Esophagus mucosa (tissue), 1 donor: ENCODE measurements at regions not wholly inside any gene's neighbourhood (a gene's known extent, or its start where the extent isn't known, plus 50 kb on each side); places are given as distances from the start of the nearest gene placed in this dataset.

ENCODE experiments used
- ATAC-seq: fragments of 200-7000 bp; cut with Tn5 transposase; one replicate; pipeline ENCODE4 v1.9.1; 2020
- donor health status: DM: yes; HTN: yes; CAD: no.

DNA sequence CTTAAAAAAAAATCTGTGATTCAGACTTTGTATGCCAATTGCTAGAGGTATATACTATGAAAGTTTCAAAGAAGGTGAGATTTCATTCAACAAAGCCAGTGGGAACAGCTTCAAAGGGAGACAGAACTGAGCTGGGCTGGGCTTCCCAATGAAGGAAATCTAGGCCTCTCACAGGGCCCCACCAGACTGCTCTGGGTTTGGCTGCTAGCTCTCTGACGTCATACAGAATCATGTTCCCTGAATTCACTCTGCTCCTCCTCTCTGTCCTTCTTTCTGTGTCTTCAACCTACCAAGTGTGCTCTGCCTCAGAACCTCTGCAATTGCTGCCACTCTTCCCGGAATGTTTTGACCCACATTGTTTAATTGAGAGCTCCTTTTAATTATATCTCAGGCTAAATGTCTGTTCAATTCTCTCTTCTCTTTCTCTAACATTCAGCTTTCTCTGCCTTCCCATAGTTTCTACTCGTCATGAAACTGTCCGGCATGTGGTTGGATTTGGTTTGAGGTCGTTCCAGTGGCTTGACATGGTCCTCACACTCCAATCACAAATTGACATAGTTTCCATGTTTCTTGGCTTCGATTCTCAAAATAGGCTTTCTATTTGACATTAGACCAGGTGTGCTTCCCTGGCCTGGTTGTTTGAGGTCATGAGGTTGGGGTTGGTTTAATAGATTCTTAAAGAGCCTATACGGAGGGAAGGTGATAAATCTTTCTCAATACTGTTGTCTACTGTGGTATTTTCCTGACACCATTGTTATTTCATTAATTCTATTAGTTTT, 282.1 kb upstream of the EMCN start:
- no peak for ATAC-seq

DNA sequence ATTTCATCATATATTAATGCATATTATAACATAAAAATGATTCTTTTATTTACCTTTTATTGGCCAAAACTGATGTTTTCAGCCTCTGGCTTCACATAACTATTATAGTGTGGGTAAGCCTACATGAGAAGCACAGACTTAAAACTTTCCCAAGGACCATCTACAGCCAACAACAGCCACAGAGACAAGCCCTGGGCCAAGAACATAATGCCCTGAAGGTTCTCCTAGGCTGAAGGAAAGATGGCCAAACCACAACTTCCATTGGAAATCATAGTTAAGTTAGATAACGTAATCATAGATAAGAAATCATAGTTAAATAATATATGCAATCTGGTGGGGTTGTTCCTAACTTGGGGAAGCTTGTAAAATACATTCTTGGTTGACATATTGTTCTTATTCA, 280.0 kb upstream of the EMCN start:
- no peak for ATAC-seq

DNA sequence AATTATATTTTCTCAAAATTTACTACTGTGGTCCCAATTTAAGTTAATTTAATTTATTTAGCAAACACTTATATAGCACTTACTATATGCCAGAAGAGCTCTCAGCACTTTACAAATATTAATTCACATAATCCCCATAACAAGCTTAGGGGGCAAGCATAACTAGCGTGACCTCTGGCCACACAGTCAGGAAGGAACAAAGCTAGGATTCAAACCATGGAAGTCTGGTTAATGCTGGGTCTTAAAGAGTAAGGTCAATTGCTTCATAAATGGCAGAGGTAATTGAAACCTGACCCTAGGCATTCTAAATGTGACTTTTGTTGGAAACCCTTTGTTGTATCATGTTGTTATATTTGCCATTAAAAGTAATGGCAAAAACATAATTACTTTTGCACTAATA, 279.5 kb upstream of the EMCN start:
- ATAC-seq, result no peak

DNA sequence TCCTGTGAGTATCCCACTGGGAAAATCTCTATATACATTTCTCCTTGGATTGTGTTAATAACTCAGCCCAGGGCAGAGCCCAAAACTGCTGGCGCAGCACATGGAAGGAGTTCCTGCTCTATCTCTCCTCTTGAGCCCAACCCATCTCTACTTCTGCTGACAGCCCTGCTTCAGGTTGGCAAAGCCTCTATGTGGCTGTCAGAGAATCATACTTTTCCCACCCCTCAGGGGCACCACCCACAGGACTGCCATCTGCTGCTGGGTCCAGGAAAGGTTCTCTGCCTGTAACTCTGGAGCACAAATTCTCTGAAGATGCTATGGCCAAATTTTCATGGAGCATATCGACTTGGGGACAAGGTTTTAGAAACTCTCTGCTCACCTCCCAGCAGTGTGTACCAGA, 278.5 kb upstream of the EMCN start:
- no peak for ATAC-seq

DNA sequence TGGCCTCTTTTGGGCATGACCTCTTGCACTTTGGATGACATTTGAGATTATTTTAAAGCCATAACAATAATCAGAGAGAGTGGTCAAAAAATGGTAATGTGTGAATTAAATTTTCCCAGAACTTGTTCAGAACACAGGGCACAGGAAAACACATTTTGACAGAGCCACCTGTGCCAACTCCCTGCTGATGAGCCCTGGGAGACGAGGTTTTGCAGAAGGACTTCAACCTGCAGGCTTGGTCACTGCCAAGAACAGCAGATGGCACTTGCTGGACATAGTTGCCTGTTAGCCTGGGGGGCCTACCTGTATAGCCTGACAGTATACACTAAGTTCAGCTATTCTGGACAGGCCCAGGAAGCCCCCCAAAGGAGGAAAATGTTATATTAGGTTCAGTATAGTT, 277.8 kb upstream of the EMCN start:
- no peak for ATAC-seq

DNA sequence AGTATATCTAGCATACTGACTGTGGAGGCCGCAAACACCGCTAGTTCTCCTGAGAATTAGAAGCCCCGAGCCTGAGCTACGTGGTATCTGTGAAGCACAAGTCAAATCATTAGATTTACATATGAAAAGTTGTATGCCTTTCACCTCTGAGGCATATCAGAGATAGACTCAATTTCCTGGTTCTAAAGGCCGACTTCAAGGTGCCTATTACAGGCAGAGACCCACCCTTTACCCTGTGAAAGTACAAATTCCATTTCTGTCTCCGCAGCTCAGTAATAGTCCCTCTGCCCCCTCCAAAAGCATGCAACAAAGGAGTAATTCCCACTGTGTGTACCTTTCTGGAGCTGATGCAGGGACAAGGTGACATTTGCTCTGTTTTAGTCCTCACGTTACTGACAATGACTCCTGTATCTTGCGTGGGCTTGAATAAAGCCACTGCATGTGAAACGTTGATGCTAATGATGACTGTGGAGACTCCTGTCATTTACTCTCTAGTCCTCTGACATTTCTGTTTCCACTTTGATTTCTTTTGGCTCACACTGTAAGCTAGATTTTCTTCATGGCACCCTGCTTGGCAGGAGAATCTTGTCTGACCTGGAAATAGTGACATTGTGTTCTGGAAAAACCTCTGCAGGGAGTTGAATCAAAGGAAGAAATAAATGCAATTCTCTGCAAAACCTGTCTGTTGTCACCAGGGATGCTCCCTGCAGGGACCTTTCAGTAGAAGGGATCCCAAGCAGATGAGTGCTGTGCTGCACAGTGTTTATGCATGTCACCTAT, 273.2 kb upstream of the EMCN start:
- ATAC-seq, result no peak

DNA sequence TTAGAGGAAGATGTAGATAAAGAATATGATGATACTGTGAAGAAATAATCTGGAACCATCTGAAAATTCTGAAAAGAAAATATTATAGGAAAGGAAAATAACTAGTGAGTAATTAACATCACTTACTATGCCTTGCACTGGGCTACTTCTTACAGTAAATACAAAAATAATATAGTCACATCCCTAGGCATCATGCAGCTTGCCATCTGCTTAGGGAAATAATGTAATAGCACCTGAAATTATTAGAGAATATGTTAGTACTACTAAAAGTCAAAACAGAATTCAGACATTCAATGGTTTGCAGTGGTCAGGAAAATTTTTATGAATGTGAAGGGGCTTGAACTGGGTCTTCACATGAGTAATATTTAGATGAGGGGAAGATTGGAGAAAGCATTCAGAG, 272.2 kb upstream of the EMCN start:
- ATAC-seq, result no peak

DNA sequence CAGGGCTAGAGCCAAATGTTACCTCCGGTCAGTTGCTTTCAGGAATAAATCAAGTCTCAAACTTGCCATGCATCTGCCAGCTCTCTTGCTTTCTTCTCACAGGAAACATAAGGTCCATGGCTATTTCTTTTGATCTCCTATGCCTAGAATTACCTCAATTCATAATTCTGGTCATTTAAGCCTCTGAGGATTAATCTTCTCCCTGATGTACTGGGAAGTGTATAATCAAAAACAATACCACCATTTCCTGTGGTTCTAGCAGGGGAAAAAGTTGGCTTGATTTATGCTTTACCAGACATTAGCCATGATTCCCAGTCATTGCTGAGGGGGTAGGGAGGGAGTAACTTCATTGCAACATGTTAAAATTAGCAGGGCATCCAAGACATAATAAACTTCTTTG, 268.7 kb upstream of the EMCN start:
- ATAC-seq, result peak; percentile 26

DNA sequence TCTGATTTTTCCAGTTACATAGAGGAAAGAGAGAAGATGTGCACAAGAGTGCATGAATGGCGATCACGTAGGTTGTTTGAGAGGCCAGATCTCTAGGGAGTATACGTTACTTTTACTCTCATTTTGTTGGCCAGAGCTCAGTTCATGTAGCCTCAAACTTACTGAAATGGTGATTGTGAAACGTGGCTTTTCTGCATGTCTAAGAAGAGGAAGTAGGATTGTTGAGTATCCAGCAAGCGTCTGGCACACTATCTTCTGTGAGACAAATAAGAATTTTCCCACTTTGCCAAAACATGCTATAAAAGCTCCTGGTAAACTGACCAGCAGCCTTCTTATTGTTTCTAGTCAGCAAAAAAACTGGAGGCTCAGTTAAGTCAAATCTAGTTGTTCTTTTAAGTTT, 264.5 kb upstream of the EMCN start:
- ATAC-seq, result no peak

DNA sequence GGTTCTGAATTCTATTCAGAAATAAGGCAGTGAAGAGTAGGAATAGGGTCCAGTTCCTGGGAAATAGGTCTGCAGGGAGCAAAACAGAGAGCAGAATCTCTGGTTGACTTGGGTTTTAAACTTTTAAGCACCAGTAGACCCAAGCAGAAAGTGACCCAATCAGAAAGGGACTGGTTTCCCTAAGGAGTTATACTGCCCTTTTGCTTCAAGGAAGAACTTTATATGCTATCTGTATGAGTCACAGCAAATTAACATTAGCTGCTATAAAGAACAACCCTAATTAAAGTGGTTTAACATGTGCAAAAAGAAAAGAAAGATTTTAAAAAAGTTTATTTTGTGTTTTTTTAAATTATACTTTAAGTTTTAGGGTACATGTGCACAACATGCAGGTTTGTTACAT, 263.6 kb upstream of the EMCN start:
- ATAC-seq, result no peak

DNA sequence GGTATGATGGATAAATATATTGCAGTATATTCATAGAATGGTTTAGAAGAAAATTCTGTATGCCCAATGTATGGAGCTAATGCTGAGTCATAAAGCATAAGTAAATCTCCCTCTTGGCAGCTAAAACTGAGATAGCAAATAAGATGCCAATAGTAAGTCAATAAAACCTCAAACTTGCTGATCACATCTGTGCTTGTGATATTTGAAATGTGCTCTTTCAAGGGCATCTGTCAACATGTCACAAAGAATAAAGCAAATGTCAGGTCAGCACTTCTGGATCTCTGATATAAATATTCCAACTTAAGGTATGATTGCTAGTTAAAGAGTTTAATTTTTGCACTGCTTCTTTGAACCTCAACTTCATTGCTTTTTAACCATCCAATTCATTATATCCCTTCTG, 262.3 kb upstream of the EMCN start:
- ATAC-seq, result no peak

DNA sequence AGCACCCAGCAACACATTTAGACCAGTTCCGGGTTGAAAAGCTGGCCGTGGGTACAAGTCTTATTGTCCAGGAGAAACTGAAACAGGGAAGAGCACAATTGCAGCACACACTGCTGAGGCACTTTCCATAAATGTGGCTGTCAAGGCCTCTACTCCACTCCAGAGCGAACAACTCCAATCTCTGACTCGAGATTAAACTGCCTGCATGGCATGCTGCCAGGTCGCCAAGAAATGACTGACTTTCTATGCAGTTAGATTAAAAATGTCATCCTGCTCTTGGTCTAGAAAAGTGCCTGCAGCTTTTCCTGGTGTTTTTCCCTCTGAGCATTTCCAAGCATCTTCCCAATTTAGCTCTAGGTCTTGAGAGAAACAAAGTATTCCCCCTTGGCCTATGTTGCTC, 260.6 kb upstream of the EMCN start:
- no peak for ATAC-seq

DNA sequence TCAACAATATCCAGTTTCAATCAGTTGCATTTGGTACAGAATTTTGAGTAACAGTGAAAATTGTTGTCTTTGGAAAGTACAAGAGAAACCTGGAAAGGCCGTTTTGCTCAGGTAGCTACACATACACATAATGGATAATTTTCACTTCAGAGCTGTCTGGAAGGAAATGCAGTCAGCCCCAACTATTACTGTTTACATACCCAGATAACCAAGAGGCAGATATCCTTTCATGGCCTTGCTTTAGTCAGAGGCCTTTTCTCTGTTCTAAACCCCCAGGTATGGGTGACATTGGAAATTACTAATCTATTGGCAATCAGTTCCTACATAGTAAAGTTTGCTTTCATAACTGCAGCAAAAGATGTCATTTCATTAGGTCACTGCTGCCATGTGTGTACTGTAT, 244.9 kb upstream of the EMCN start:
- no peak for ATAC-seq

DNA sequence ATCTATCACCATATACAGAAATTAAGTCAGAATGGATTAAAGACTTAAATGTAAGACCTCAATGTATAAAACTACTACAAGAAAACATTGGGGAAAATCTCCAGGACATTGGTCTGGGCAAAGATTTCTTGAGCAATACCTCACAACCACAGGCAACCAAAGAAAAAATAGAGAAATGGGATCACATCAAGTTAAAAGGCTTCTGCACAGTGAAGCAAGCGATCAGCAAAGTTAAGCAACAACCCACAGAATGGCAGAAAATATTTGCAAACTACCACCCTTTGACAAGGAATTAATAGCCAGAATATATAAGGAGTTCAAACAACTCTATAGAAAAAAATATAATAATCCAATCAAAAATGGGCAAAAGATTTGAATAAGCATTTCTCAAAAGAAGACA, 236.9 kb upstream of the EMCN start:
- ATAC-seq, result no peak

DNA sequence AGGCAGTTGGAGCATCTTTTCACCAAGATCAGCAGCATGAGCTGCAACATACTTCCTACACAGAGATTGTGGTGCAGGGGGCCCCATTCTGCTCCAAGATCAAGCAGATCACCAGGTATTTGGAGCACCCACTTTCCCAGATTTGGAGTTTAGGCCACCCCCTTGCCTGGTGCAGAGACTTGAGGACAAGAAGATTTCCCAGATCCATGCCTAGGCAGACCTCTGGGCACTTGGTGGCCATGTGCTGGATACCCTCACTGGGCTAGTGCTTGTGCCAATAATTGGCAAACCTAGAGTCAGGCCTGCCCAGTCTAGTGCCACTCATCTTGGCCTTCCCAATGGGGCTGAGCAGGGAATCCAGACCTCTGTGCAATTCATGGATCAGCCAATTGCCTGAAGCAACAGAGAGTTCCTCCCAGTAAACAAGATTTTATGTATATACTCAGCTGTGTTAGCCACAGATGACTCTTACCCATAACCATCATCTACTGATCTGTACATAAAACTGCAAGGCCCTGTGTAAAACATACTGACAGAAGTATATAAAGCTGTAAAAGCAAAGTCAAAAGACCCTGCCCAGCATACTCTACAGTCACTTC, 228.4 kb upstream of the EMCN start:
- no peak for ATAC-seq

DNA sequence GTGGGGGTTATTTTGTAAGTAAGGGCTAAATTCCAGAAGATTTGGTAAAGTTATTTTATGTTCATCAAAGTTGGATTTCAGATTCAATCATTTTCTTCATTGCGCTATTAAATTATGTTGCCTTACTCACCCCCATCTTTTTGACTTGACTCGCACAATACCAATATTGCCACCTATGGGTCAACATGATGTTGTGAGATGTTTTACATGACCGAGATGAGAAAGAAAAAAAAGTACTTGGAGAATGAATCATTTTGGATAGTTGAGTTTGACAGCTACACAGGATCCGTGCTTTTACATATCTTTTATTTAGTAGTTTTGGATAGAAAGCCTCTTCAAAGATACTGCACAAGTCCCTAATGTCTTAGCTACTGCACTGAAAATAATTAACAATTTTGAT, 224.2 kb upstream of the EMCN start:
- no peak for ATAC-seq

DNA sequence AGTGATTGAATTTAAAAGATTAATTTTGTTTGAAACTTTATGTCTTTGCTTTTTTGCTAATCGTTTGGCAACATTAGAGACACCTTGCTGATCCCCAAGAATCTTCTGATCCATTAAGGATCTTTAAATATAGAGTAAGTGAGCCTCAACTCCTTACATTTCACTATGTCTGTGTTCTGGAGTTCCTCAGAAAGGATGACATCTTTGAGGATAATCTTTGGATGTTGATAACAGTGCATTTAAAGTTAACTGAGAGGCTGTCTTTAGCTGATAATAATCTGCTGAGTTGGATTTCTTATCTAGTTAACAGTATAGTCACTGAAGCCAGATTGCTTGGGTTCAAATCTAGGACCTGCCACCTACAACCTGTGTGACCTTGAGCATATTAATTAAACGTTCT, 221.6 kb upstream of the EMCN start:
- ATAC-seq, result no peak

DNA sequence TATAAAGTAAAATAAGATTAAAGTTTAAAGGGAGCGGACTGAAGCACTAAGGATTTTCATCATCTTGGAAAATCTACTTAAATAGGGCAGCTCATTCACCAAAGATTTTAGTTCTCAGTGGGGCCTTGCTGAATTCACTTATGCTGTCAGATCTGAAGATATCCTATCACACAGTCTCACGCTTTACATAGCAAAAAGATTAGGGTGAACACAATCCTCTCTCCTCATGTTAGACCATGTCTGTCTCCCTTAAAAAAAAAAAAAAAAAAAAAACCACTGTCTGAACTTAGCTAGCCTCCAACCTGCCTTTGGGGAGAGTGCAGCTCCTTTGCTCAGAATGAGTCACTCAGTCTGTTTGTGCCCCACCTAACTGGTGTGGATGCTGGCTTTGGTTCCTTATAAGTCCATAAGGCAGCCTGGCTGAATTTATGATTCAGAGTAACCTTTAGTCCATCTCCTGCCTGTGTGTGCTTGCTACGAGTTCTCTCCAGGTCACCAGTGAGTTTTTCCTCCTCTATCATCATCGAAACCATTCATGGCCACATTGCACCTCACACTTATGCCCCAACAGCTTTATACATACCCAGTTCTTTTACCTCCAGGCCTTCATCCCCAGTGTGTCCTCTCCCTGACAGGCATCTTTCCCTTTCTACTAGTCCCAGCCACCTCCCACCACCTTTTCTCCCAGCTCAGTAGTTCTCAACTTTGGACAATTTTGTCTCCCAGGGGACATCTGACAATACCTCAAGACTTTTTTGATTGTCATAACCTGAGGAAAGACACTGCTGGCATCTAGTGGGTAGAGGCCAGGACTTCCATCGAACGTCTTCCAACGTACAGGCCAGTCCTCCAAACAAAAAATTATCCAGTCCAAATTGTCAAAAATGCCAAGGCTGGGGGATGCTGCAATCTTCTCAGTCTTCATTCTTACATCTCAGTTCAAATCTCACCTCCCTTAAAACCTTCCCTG, 220.7 kb upstream of the EMCN start:
- peak; percentile 99 for ATAC-seq

DNA sequence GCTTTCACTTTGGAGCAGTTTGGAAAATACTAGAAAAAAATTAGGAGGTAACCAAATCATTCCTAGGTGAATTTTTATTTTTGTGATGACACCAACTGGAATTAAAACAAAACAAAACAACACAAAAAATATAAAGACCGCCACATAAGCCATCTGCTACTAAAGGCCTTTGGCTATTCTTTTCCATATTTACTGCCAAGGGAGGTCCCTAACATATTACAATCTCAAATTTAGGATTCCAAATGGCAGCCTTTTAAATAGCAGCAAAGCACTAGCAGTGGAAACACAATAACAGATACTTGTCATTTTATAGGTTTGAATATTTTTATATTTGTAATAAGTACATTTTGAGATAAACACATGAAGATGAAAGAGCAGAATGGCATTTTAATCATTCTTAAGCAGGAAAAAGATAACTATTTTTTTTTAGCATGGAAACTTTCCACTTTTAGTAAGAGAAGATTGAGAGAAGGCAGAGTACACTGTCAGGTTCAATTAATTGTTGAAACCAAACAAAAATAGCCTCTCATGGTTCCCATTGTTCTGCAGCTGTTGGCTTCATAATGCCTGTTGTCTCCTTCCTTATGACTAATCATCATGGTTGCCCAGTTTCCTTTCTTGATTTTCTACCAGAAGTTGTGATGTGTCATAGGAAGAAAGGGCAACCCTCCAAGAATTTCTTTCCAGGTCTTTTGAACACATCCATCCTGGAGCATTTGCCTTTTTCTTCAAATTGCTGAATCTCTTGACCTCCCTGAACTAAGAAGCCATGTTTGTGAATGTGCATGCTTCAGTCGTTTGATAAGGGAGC, 219.0 kb upstream of the EMCN start:
- ATAC-seq, result peak; percentile 81

DNA sequence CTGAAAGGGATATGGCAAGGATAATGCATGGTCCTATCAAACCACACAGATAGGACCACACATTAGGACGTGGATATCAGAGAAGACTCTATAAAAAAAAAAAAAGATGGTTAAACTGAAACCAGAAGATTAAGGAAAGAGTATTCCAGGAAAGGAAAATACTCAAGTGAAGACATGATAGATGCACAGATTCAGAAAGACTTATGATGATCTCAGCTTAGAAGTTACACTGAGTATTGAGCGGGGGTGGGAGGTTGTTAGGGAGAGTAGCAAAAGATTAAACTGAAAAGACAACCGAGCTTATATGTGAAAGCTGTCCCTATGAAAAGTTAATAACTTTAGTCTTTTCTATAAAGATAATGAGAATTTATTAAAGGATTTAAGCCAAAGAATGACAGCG, 211.0 kb upstream of the EMCN start:
- no peak for ATAC-seq

DNA sequence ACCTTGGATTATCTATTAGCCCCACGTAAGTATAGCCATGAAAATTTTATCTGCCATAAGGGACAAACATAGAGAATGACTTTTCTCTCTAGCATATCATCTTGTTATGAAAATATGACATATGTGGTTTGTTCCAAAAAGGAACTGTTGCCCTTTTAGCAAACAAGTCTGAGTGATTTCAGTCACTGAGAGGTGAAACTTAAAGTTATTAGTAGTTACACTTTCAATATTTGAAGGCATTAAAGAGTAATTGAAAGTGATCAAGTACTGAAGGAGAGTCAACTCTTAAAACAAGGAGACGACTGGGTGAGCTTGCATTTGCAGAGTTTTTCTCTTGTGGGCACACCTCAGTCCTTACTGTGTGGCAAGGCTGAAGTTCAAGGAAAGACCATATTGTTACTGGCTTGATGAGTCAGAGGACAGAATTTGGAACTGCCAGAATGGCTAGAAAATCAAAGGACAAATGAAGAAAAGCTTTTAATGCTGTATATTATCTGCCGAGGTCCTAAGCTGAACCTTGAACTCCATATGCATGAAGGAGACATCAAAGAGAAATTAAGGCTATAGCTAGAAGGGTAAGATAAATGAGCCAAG, 205.1 kb upstream of the EMCN start:
- no peak for ATAC-seq

DNA sequence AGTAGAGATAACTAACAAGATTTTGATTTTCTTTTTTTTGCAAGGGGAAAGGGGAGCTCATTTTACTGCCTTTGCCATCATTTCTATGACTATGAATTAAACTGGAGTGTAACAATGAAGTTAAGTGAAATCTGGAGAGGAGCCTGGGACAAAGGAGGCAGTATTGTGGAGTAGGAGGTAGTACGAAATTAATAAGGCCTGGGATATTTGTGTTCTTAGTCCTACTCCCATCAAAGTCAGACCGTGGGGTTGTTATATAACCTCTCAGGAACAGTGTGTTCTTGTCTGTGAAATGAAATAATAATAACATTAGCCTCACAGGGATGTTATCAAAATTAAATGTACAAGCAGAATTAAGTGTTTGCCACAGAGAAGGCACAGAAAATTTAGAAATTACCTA, 204.3 kb upstream of the EMCN start:
- no peak for ATAC-seq
